Activated CD4-positive, alpha-beta memory T cell treated with anti-CD3 and anti-CD28 coated beads, Interleukin-2, amount 10 ng/mL, durations not matched to agents 7 days and 5 days (primary cell): ENCODE measurements at regions not wholly inside any gene's neighbourhood (a gene's known extent, or its start where the extent isn't known, plus 50 kb on each side); places are given as distances from the start of the nearest gene placed in this dataset.

Source experiments
- CTCF ChIA-PET: fragments of 350-600 bp; sonication (Branson Sonifier 250); formaldehyde crosslinking; loops from one replicate; lab custom pipeline; 2021; ENCODE audit warnings: antibody characterized with exemption, inconsistent platforms; lab: Charles Lee
- POLR2A ChIA-PET: fragments of 350-600 bp; sonication (Branson Sonifier 250); formaldehyde crosslinking; loops from one replicate; lab custom pipeline; 2021; ENCODE audit warnings: antibody characterized with exemption; lab: Charles Lee
- DNase-seq: peaks from one replicate; pipeline ENCODE4 v3.0.0-alpha.2; 2020
- H3K27ac Mint-ChIP-seq: one replicate; pipeline ENCODE4 v1.8.0; 2021; ENCODE audit warnings: mild to moderate bottlenecking, mixed read lengths
- H3K27me3 Mint-ChIP-seq: one replicate; pipeline ENCODE4 v1.8.0; 2021; ENCODE audit warnings: mixed read lengths
- H3K36me3 Mint-ChIP-seq: one replicate; pipeline ENCODE4 v1.8.0; 2021; ENCODE audit warnings: low read depth, mixed read lengths
- H3K4me1 Mint-ChIP-seq: one replicate; pipeline ENCODE4 v1.8.0; 2021; ENCODE audit warnings: mixed read lengths
- H3K4me3 Mint-ChIP-seq: one replicate; pipeline ENCODE4 v1.8.0; 2021; ENCODE audit warnings: mild to moderate bottlenecking, mixed read lengths
- H3K9me3 Mint-ChIP-seq: one replicate; pipeline ENCODE4 v1.8.0; 2021; ENCODE audit warnings: mixed read lengths

- DNase-seq, result no peak
- ChIA-PET CTCF (no interaction called here), POLR2A (no interaction called here)
- Mint-ChIP-seq H3K27ac (no peak overlapping the region), H3K27me3 (no peaks in the 10 kb centered on the region), H3K36me3 (no peaks in the 10 kb centered on the region), H3K9me3 (no peaks in the 10 kb centered on the region), H3K4me1 (no peaks in the 10 kb centered on the region), H3K4me3 (no peak overlapping the region)
These were observed 492.1 kb downstream of the MAFB start for GRCh38 chr20:40196846-40197436.

GRCh38 chr20:40195742-40196141 lies 493.3 kb downstream of the MAFB start:
- CTCF ChIA-PET, result no interaction called here
- Mint-ChIP-seq H3K36me3 (no peaks in the 10 kb centered on the region), H3K4me3 (no peak overlapping the region), H3K27me3 (no peaks in the 10 kb centered on the region), H3K9me3 (no peaks in the 10 kb centered on the region), H3K27ac (no peak overlapping the region), H3K4me1 (no peaks in the 10 kb centered on the region)
- POLR2A ChIA-PET, result no interaction called here
- DNase-seq, result no peak

GRCh38 chr20:40192529-40192928 lies 496.5 kb downstream of the MAFB start:
- no peak for DNase-seq
- no peaks in the 10 kb centered on the region for H3K27me3 Mint-ChIP-seq

GRCh38 chr20:40192081-40192480 lies 497.0 kb downstream of the MAFB start:
- H3K4me3 Mint-ChIP-seq, result no peak overlapping the region
- ChIA-PET CTCF (no interaction called here), POLR2A (no interaction called here)
- DNase-seq, result no peak
- H3K27ac Mint-ChIP-seq, result no peak overlapping the region
- H3K4me1 Mint-ChIP-seq, result no peaks in the 10 kb centered on the region
- no peaks in the 10 kb centered on the region for H3K36me3 Mint-ChIP-seq
- no peaks in the 10 kb centered on the region for H3K9me3 Mint-ChIP-seq
- no peaks in the 10 kb centered on the region for H3K27me3 Mint-ChIP-seq

More at GRCh38 chr20:40192529-40192928, 496.5 kb downstream of the MAFB start:
- ChIA-PET POLR2A (no interaction called here), CTCF (no interaction called here)
- Mint-ChIP-seq H3K9me3 (no peaks in the 10 kb centered on the region), H3K4me1 (no peaks in the 10 kb centered on the region), H3K27ac (no peak overlapping the region), H3K4me3 (no peak overlapping the region), H3K36me3 (no peaks in the 10 kb centered on the region)

GRCh38 chr20:40191573-40191972 lies 497.5 kb downstream of the MAFB start:
- no peak overlapping the region for H3K27ac Mint-ChIP-seq
- H3K36me3 Mint-ChIP-seq, result no peaks in the 10 kb centered on the region
- no peak overlapping the region for H3K4me3 Mint-ChIP-seq
- H3K27me3 Mint-ChIP-seq, result no peaks in the 10 kb centered on the region
- ChIA-PET CTCF (no interaction called here), POLR2A (no interaction called here)
- H3K9me3 Mint-ChIP-seq, result no peaks in the 10 kb centered on the region
- no peaks in the 10 kb centered on the region for H3K4me1 Mint-ChIP-seq
- no peak for DNase-seq

- no peaks in the 10 kb centered on the region for H3K4me1 Mint-ChIP-seq
- no peaks in the 10 kb centered on the region for H3K9me3 Mint-ChIP-seq
- ChIA-PET POLR2A (no interaction called here), CTCF (no interaction called here)
- DNase-seq, result no peak
- no peak overlapping the region for H3K4me3 Mint-ChIP-seq
- H3K36me3 Mint-ChIP-seq, result no peaks in the 10 kb centered on the region
- H3K27ac Mint-ChIP-seq, result no peak overlapping the region
- no peaks in the 10 kb centered on the region for H3K27me3 Mint-ChIP-seq
These were observed 499.4 kb downstream of the MAFB start for GRCh38 chr20:40189621-40190020.

GRCh38 chr20:40188319-40188718 lies 500.7 kb downstream of the MAFB start:
- no peaks in the 10 kb centered on the region for H3K9me3 Mint-ChIP-seq
- ChIA-PET CTCF (no interaction called here), POLR2A (no interaction called here)
- no peaks in the 10 kb centered on the region for H3K27me3 Mint-ChIP-seq
- no peaks in the 10 kb centered on the region for H3K4me1 Mint-ChIP-seq
- H3K36me3 Mint-ChIP-seq, result no peaks in the 10 kb centered on the region
- H3K4me3 Mint-ChIP-seq, result no peak overlapping the region
- no peak overlapping the region for H3K27ac Mint-ChIP-seq
- no peak for DNase-seq

GRCh38 chr20:40186826-40187225 lies 502.2 kb downstream of the MAFB start:
- no peaks in the 10 kb centered on the region for H3K27me3 Mint-ChIP-seq

GRCh38 chr20:40181676-40182075 lies 507.4 kb downstream of the MAFB start:
- no peak overlapping the region for H3K4me3 Mint-ChIP-seq
- ChIA-PET POLR2A (no interaction called here), CTCF (no interaction called here)
- H3K27ac Mint-ChIP-seq, result no peak overlapping the region
- H3K36me3 Mint-ChIP-seq, result no peaks in the 10 kb centered on the region
- no peaks in the 10 kb centered on the region for H3K27me3 Mint-ChIP-seq
- no peaks in the 10 kb centered on the region for H3K4me1 Mint-ChIP-seq
- DNase-seq, result no peak
- no peaks in the 10 kb centered on the region for H3K9me3 Mint-ChIP-seq

More at GRCh38 chr20:40186826-40187225, 502.2 kb downstream of the MAFB start:
- Mint-ChIP-seq H3K36me3 (no peaks in the 10 kb centered on the region), H3K4me1 (no peaks in the 10 kb centered on the region), H3K9me3 (no peaks in the 10 kb centered on the region), H3K27ac (no peak overlapping the region), H3K4me3 (no peak overlapping the region)
- no peak for DNase-seq
- ChIA-PET POLR2A (no interaction called here), CTCF (no interaction called here)

- Mint-ChIP-seq H3K4me3 (no peak overlapping the region), H3K27me3 (no peaks in the 10 kb centered on the region), H3K4me1 (no peaks in the 10 kb centered on the region), H3K27ac (no peak overlapping the region), H3K9me3 (no peaks in the 10 kb centered on the region), H3K36me3 (no peaks in the 10 kb centered on the region)
- DNase-seq, result no peak
- ChIA-PET CTCF (no interaction called here), POLR2A (no interaction called here)
These were observed 512.8 kb downstream of the MAFB start for GRCh38 chr20:40176098-40176841.

GRCh38 chr20:40175296-40175695 lies 513.7 kb downstream of the MAFB start:
- Mint-ChIP-seq H3K36me3 (no peaks in the 10 kb centered on the region), H3K4me1 (no peaks in the 10 kb centered on the region), H3K9me3 (no peaks in the 10 kb centered on the region), H3K27ac (no peak overlapping the region), H3K27me3 (no peaks in the 10 kb centered on the region), H3K4me3 (no peak overlapping the region)
- CTCF ChIA-PET, result no interaction called here
- DNase-seq, result no peak
- POLR2A ChIA-PET, result no interaction called here

- no peaks in the 10 kb centered on the region for H3K4me1 Mint-ChIP-seq
- DNase-seq, result no peak
- H3K36me3 Mint-ChIP-seq, result no peaks in the 10 kb centered on the region
- no peaks in the 10 kb centered on the region for H3K9me3 Mint-ChIP-seq
- ChIA-PET CTCF (no interaction called here), POLR2A (no interaction called here)
- no peak overlapping the region for H3K4me3 Mint-ChIP-seq
- H3K27ac Mint-ChIP-seq, result no peak overlapping the region
- no peaks in the 10 kb centered on the region for H3K27me3 Mint-ChIP-seq
These were observed 515.2 kb downstream of the MAFB start for GRCh38 chr20:40173872-40174271.

GRCh38 chr20:40168981-40169620 lies 519.9 kb downstream of the MAFB start:
- Mint-ChIP-seq H3K27ac (no peak overlapping the region), H3K4me3 (no peak overlapping the region), H3K4me1 (no peaks in the 10 kb centered on the region)

GRCh38 chr20:40161391-40161790 lies 527.6 kb downstream of the MAFB start:
- Mint-ChIP-seq H3K4me1 (no peaks in the 10 kb centered on the region), H3K36me3 (no peaks in the 10 kb centered on the region), H3K27ac (no peak overlapping the region), H3K4me3 (no peak overlapping the region), H3K9me3 (no peaks in the 10 kb centered on the region), H3K27me3 (no peaks in the 10 kb centered on the region)
- DNase-seq, result no peak
- ChIA-PET CTCF (no interaction called here), POLR2A (no interaction called here)

More at GRCh38 chr20:40168981-40169620, 519.9 kb downstream of the MAFB start:
- ChIA-PET CTCF (no interaction called here), POLR2A (no interaction called here)
- no peak for DNase-seq
- Mint-ChIP-seq H3K9me3 (no peaks in the 10 kb centered on the region), H3K27me3 (no peaks in the 10 kb centered on the region), H3K36me3 (no peaks in the 10 kb centered on the region)
